Endodermal cell (in vitro differentiated cells): ENCODE measurements at regions not wholly inside any gene's neighbourhood (a gene's known extent, or its start where the extent isn't known, plus 50 kb on each side); places are given as distances from the start of the nearest gene placed in this dataset.

ENCODE experiments used
- DNase-seq: peaks from one replicate; pipeline ENCODE4 v3.0.0-alpha.2; 2017
- H3K27ac ChIP-seq: 2 replicates; pipeline ENCODE4 v1.5.1; 2013; ENCODE audit warnings: mild to moderate bottlenecking, low read depth, low read length, moderate library complexity
- H3K27me3 ChIP-seq: 2 replicates; pipeline ENCODE4 v1.6.1; 2013; ENCODE audit warnings: mild to moderate bottlenecking, low read length, moderate library complexity; ENCODE audit not compliant: insufficient read depth, control insufficient read depth, poor library complexity, severe bottlenecking
- H3K36me3 ChIP-seq: 2 replicates; pipeline ENCODE4 v1.7.0; 2013; ENCODE audit warnings: mild to moderate bottlenecking, low read length, moderate library complexity; ENCODE audit not compliant: control insufficient read depth, insufficient read depth
- H3K4me1 ChIP-seq: one replicate; pipeline ENCODE4 v1.7.0; 2013; ENCODE audit warnings: low read length; ENCODE audit not compliant: control insufficient read depth, insufficient read depth
- H3K4me3 ChIP-seq: 2 replicates; pipeline ENCODE4 v1.5.1; 2013; ENCODE audit warnings: mild to moderate bottlenecking, low read length, moderate library complexity
- H3K9ac ChIP-seq: 2 replicates; pipeline ENCODE4 v1.6.1; 2013; ENCODE audit warnings: mild to moderate bottlenecking, low read length, moderate library complexity; ENCODE audit not compliant: poor library complexity, severe bottlenecking; ENCODE audit errors: extremely low read depth
- H3K9me3 ChIP-seq: 2 replicates; pipeline ENCODE4 v1.6.1; 2013; ENCODE audit warnings: mild to moderate bottlenecking, low read length, moderate library complexity; ENCODE audit not compliant: control insufficient read depth
- H3K27ac Mint-ChIP-seq: 2 replicates; pipeline ENCODE4 v1.8.0; 2020; ENCODE audit warnings: mixed read lengths
- H3K27me3 Mint-ChIP-seq: 2 replicates; pipeline ENCODE4 v1.8.0; 2021; ENCODE audit warnings: mild to moderate bottlenecking, mixed read lengths; ENCODE audit not compliant: insufficient read depth
- H3K36me3 Mint-ChIP-seq: 2 replicates; pipeline ENCODE4 v1.8.0; 2020; ENCODE audit warnings: low read depth, mixed read lengths
- H3K4me1 Mint-ChIP-seq: 2 replicates; pipeline ENCODE4 v1.8.0; 2020; ENCODE audit warnings: mixed read lengths
- H3K4me3 Mint-ChIP-seq: 2 replicates; pipeline ENCODE4 v1.8.0; 2020; ENCODE audit warnings: mild to moderate bottlenecking, moderate library complexity, mixed read lengths
- H3K9me3 Mint-ChIP-seq: 2 replicates; pipeline ENCODE4 v1.8.0; 2020; ENCODE audit warnings: mild to moderate bottlenecking, mixed read lengths
- WGBS, 2 experiments: methylation state at CpG; one replicate each; pipeline versions ENCODE4 v1.1.5 to v1.1.7; 2013; ENCODE audit warnings: missing lambda C conversion rate in 2 of 2, mixed read lengths in 1 of 2; ENCODE audit not compliant: insufficient coverage in 1 of 2, insufficient read length in 1 of 2; 5-methylcytosine and 5-hydroxymethylcytosine counted together
- TF ChIP-seq, protein P1 (sequence below): fragments of 200-600 bp; sonication (generic); conservative IDR thresholded peaks from 2 replicates; pipeline ENCODE4 v1.5.0; 2021; ENCODE audit warnings: antibody characterized with exemption, mild to moderate bottlenecking

DNA sequence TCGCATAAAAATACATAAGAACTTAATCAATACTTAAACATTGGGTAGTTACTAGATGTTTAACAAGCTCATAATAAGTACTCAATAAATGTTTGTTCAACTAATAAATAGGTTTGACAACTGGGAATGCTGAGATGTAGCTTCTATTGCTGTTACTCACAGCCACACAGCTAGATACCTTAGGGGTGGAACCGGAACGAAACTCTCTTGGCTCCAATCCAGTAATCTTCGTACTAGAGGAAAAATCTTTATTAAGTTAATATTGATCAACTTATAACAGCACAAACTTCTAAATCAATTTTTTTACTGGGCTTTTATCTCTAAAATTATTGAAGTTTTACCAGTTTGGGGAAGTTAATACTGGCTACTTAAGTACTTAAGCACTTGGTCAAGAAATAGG is 247.8 kb downstream of the PAX3 start:
- no peak overlapping the region for H3K9ac ChIP-seq
- H3K4me1 Mint-ChIP-seq, result peaks cover 36% of the 10 kb centered on the region
- H3K27ac Mint-ChIP-seq, result no peak overlapping the region
- no peaks in the 10 kb centered on the region for H3K36me3 Mint-ChIP-seq
- no peaks in the 10 kb centered on the region for H3K9me3 ChIP-seq
- no peaks in the 10 kb centered on the region for H3K9me3 Mint-ChIP-seq
- no peak overlapping the region for H3K4me3 Mint-ChIP-seq
- peaks cover 91% of the 10 kb centered on the region for H3K27me3 ChIP-seq
- no peak overlapping the region for H3K27ac ChIP-seq
- no peak overlapping the region for H3K4me3 ChIP-seq
- WGBS, 2 experiments, result 90% methylated on average over 2 of the region's 4 CpGs; no CpG with 5 or more reads in 1 of the 2 experiments
- peaks cover 3% of the 10 kb centered on the region for H3K4me1 ChIP-seq
- H3K27me3 Mint-ChIP-seq, result peaks cover 95% of the 10 kb centered on the region
- TF ChIP-seq, protein P1, sequence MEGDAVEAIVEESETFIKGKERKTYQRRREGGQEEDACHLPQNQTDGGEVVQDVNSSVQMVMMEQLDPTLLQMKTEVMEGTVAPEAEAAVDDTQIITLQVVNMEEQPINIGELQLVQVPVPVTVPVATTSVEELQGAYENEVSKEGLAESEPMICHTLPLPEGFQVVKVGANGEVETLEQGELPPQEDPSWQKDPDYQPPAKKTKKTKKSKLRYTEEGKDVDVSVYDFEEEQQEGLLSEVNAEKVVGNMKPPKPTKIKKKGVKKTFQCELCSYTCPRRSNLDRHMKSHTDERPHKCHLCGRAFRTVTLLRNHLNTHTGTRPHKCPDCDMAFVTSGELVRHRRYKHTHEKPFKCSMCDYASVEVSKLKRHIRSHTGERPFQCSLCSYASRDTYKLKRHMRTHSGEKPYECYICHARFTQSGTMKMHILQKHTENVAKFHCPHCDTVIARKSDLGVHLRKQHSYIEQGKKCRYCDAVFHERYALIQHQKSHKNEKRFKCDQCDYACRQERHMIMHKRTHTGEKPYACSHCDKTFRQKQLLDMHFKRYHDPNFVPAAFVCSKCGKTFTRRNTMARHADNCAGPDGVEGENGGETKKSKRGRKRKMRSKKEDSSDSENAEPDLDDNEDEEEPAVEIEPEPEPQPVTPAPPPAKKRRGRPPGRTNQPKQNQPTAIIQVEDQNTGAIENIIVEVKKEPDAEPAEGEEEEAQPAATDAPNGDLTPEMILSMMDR, result no peak
- no peaks in the 10 kb centered on the region for H3K36me3 ChIP-seq
- no peak for DNase-seq

DNA sequence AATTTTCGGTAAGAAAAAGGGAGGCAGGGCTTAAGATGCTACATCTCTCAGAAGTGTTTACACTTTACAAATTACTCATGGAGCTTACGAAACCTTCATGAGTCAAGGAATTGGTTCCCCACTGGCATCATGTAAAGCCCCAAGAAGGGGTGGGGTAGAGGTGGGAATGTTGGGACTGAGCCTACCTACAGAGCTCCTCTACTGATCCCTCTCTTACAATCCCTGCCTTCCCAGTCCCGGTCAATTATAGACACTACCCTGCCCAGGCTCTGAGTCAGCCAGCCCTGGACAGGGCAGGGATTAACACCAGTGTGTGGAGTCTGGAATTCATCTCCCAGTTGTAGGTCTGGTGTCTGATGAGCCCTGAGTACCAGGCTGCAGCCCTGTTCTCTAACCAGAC is 248.9 kb downstream of the PAX3 start:
- WGBS, 2 experiments, result 92 to 100% methylated on average over 1 to 3 of the region's 3 CpGs
- no peaks in the 10 kb centered on the region for H3K36me3 Mint-ChIP-seq
- peaks cover 91% of the 10 kb centered on the region for H3K27me3 ChIP-seq
- peaks cover 95% of the 10 kb centered on the region for H3K27me3 Mint-ChIP-seq
- H3K27ac ChIP-seq, result no peak overlapping the region
- H3K9me3 Mint-ChIP-seq, result no peaks in the 10 kb centered on the region
- H3K36me3 ChIP-seq, result no peaks in the 10 kb centered on the region
- H3K4me3 ChIP-seq, result no peak overlapping the region
- no peak overlapping the region for H3K9ac ChIP-seq
- peaks cover 28% of the 10 kb centered on the region for H3K4me1 Mint-ChIP-seq
- H3K4me3 Mint-ChIP-seq, result no peak overlapping the region
- H3K4me1 ChIP-seq, result peaks cover 3% of the 10 kb centered on the region
- TF ChIP-seq, protein P1, result no peak
- H3K9me3 ChIP-seq, result no peaks in the 10 kb centered on the region
- DNase-seq, result no peak
- H3K27ac Mint-ChIP-seq, result no peak overlapping the region

DNA sequence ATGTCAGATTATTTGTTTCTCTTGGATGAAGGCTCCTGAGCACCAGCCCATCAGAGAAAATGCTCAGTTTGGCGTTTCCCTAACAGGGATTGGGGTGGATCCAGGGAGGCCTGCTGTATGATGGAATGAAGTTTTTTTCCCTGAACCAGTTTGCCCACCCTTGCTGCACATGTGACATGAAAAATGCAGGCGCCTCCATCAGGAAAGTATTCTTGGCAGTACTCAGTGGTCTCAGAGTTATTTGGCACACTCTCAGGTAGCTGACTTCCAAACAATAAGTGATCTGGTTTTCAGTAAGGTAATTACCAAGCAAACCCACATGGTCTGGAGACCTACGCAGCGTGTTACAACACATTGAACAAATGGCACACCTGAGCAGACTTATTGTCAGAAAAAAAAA is 254.9 kb downstream of the PAX3 start:
- 93 to 94% methylated on average over 4 of the region's 4 CpGs for WGBS, 2 experiments
- DNase-seq, result no peak
- no peak overlapping the region for H3K4me3 ChIP-seq
- H3K9me3 ChIP-seq, result no peaks in the 10 kb centered on the region
- no peak overlapping the region for H3K9ac ChIP-seq
- H3K9me3 Mint-ChIP-seq, result no peaks in the 10 kb centered on the region
- no peaks in the 10 kb centered on the region for H3K36me3 ChIP-seq
- H3K4me1 Mint-ChIP-seq, result peaks cover 20% of the 10 kb centered on the region
- H3K27ac ChIP-seq, result no peak overlapping the region
- peaks cover 87% of the 10 kb centered on the region for H3K27me3 ChIP-seq
- no peak overlapping the region for H3K27ac Mint-ChIP-seq
- H3K4me1 ChIP-seq, result no peaks in the 10 kb centered on the region
- H3K4me3 Mint-ChIP-seq, result no peak overlapping the region
- peaks cover 83% of the 10 kb centered on the region for H3K27me3 Mint-ChIP-seq
- no peaks in the 10 kb centered on the region for H3K36me3 Mint-ChIP-seq
- TF ChIP-seq, protein P1, result no peak
